Endothelial cell (in vitro differentiated cells): ENCODE measurements at regions not wholly inside any gene's neighbourhood (a gene's known extent, or its start where the extent isn't known, plus 50 kb on each side); places are given as distances from the start of the nearest gene placed in this dataset.

Experiments
- DNase-seq: peaks from one replicate; pipeline ENCODE4 v3.0.0; 2021; ENCODE audit warnings: low spot score
- H3K27ac Mint-ChIP-seq: one replicate; pipeline ENCODE4 v1.8.0; 2021; ENCODE audit warnings: mixed read lengths, inconsistent platforms; ENCODE audit not compliant: unreplicated experiment
- H3K27me3 Mint-ChIP-seq: one replicate; pipeline ENCODE4 v1.8.0; 2021; ENCODE audit warnings: mild to moderate bottlenecking, moderate library complexity, mixed read lengths, inconsistent platforms; ENCODE audit not compliant: unreplicated experiment
- H3K36me3 Mint-ChIP-seq: one replicate; pipeline ENCODE4 v1.8.0; 2021; ENCODE audit warnings: mild to moderate bottlenecking, low read depth, mixed read lengths, inconsistent platforms; ENCODE audit not compliant: unreplicated experiment
- H3K4me1 Mint-ChIP-seq: one replicate; pipeline ENCODE4 v1.8.0; 2021; ENCODE audit warnings: mild to moderate bottlenecking, mixed read lengths, inconsistent platforms; ENCODE audit not compliant: unreplicated experiment
- H3K4me3 Mint-ChIP-seq: one replicate; pipeline ENCODE4 v1.8.0; 2021; ENCODE audit warnings: mild to moderate bottlenecking, mixed read lengths, inconsistent platforms; ENCODE audit not compliant: unreplicated experiment
- H3K9me3 Mint-ChIP-seq: one replicate; pipeline ENCODE4 v1.8.0; 2021; ENCODE audit warnings: mixed read lengths, inconsistent platforms; ENCODE audit not compliant: unreplicated experiment
- TF ChIP-seq, protein P1 (sequence below): fragments of 200-600 bp; sonication (generic); IDR thresholded peaks from one replicate; pipeline ENCODE4 v1.5.0; 2021; ENCODE audit warnings: antibody characterized with exemption; ENCODE audit not compliant: unreplicated experiment

DNA sequence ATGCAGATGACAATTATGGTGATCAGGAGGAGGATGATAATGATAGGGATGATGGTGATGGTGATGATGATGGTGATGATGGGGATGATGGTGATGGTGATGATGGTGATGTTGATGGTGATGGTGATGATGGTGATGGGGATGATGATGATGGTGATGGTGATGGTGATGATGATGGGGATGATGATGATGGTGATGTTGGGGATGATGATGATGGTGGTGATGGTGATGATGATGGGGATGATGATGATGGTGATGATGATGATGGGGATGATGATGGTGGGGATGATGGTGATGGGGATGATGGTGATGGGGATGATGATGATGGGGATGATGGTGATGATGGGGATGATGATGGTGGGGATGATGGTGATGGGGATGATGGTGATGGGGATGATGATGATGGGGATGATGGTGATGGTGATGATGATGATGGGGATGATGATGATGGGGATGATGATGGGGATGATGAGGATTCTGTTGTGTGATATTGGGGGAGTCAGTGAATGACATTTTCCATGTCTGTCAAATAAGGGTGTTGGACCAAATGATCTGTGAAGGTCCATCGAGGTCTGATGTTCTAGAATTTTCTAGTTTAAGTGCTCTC, 65.6 kb upstream of the RPL11 start:
- Mint-ChIP-seq H3K9me3 (no peaks in the 10 kb centered on the region), H3K4me3 (no peak overlapping the region), H3K27me3 (peaks cover 12% of the 10 kb centered on the region), H3K4me1 (peaks cover 6% of the 10 kb centered on the region), H3K27ac (no peak overlapping the region), H3K36me3 (no peaks in the 10 kb centered on the region)
- TF ChIP-seq, protein P1, sequence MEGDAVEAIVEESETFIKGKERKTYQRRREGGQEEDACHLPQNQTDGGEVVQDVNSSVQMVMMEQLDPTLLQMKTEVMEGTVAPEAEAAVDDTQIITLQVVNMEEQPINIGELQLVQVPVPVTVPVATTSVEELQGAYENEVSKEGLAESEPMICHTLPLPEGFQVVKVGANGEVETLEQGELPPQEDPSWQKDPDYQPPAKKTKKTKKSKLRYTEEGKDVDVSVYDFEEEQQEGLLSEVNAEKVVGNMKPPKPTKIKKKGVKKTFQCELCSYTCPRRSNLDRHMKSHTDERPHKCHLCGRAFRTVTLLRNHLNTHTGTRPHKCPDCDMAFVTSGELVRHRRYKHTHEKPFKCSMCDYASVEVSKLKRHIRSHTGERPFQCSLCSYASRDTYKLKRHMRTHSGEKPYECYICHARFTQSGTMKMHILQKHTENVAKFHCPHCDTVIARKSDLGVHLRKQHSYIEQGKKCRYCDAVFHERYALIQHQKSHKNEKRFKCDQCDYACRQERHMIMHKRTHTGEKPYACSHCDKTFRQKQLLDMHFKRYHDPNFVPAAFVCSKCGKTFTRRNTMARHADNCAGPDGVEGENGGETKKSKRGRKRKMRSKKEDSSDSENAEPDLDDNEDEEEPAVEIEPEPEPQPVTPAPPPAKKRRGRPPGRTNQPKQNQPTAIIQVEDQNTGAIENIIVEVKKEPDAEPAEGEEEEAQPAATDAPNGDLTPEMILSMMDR, result no peak
- no peak for DNase-seq

DNA sequence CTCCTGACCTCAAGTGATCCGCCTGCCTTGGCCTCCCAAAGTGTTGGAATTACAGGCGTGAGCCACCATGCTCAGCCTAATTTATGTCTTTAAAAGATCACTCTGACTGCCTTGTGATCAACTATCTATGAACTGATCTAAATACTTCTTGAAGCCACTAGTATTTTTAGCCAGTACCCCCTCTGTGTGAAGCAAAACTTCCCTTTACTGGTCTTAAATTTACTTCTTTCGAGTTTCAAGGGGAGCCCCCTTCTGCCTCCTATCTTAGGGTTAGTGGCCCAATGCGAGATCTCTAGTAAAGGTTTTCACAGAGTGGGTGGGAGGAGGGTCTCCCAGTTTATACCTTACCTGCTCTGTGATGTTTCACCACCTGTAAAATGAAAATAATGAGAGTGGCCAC, 66.1 kb upstream of the RPL11 start:
- DNase-seq, result no peak
- Mint-ChIP-seq H3K4me3 (no peak overlapping the region), H3K4me1 (peaks cover 6% of the 10 kb centered on the region), H3K27ac (no peak overlapping the region), H3K9me3 (no peaks in the 10 kb centered on the region), H3K27me3 (peaks cover 16% of the 10 kb centered on the region), H3K36me3 (peaks cover 5% of the 10 kb centered on the region)
- TF ChIP-seq, protein P1, result no peak

GRCh38 chr1:23624440-23624839, 65.1 kb upstream of the ID3 start:
- no peak for DNase-seq
- Mint-ChIP-seq H3K9me3 (no peaks in the 10 kb centered on the region), H3K36me3 (peaks cover 5% of the 10 kb centered on the region), H3K27me3 (peaks cover 24% of the 10 kb centered on the region), H3K4me3 (no peak overlapping the region), H3K4me1 (peaks cover 12% of the 10 kb centered on the region), H3K27ac (no peak overlapping the region)
- TF ChIP-seq, protein P1, result no peak

- Mint-ChIP-seq H3K27me3 (peaks cover 19% of the 10 kb centered on the region), H3K4me1 (peaks cover 13% of the 10 kb centered on the region), H3K4me3 (no peak overlapping the region), H3K9me3 (no peaks in the 10 kb centered on the region), H3K36me3 (peaks cover 5% of the 10 kb centered on the region), H3K27ac (no peak overlapping the region)
- DNase-seq, result no peak
- TF ChIP-seq, protein P1, result no peak
Observed at GRCh38 chr1:23622284-23622683, 63.0 kb upstream of the ID3 start.

GRCh38 chr1:23620605-23621004, 61.3 kb upstream of the ID3 start:
- Mint-ChIP-seq H3K27me3 (peaks cover 19% of the 10 kb centered on the region), H3K27ac (peak overlapping the region; percentile 33), H3K36me3 (peaks cover 5% of the 10 kb centered on the region), H3K4me1 (peaks cover 15% of the 10 kb centered on the region), H3K9me3 (no peaks in the 10 kb centered on the region), H3K4me3 (no peak overlapping the region)
- no peak for DNase-seq
- TF ChIP-seq, protein P1, result no peak
